IMR-90 (cell line): ENCODE measurements at regions not wholly inside any gene's neighbourhood (a gene's known extent, or its start where the extent isn't known, plus 50 kb on each side); places are given as distances from the start of the nearest gene placed in this dataset.

ENCODE experiments used
- ATAC-seq: fragments of 200-7000 bp; cut with Tn5 transposase; 2 replicates; pipeline ENCODE4 v1.9.1; 2020; ENCODE audit warnings: low read depth, mild to moderate bottlenecking, moderate library complexity
- BruUV-seq: library from RNA; stranded (reverse); fragments of 400-500 nt; replicated peaks from 2 replicates; lab custom pipeline; 2021; lab: Mats Ljungman, UMichigan
- CTCF ChIA-PET: fragments of 300-600 bp; formaldehyde crosslinking; extraction: SDS; loops from one replicate; lab custom pipeline; 2021; ENCODE audit warnings: antibody characterized with exemption; lab: Yijun Ruan, JAX
- POLR2A ChIA-PET: fragments of 300-600 bp; sonication (Branson Sonifier 250); formaldehyde crosslinking; loops from one replicate; lab custom pipeline; 2022; ENCODE audit warnings: antibody characterized with exemption; ENCODE audit not compliant: unreplicated experiment; lab: Charles Lee
- DNase-seq: peaks from one replicate; pipeline ENCODE4 v3.0.0; 2013
- H2AFZ ChIP-seq: replicated peaks from 2 replicates; pipeline ENCODE3; 2013; ENCODE audit warnings: low read length, mild to moderate bottlenecking; ENCODE audit not compliant: poor library complexity
- H2AK5ac ChIP-seq: 2 replicates; pipeline ENCODE4 v1.6.1; 2013; ENCODE audit warnings: low read depth, low read length, inconsistent platforms
- H2AK9ac ChIP-seq: replicated peaks from 2 replicates; pipeline ENCODE3; 2013; ENCODE audit warnings: mild to moderate bottlenecking, low read depth, low read length, moderate library complexity; ENCODE audit not compliant: poor library complexity
- H2BK120ac ChIP-seq: 2 replicates; pipeline ENCODE4 v1.6.1; 2013; ENCODE audit warnings: low read depth, low read length, inconsistent platforms
- H2BK15ac ChIP-seq: 3 replicates; pipeline ENCODE4 v1.6.1; 2013; ENCODE audit warnings: low read depth, low read length, inconsistent platforms
- H2BK20ac ChIP-seq: 2 replicates; pipeline ENCODE4 v1.6.1; 2013; ENCODE audit warnings: low read depth, mild to moderate bottlenecking, inconsistent platforms, low read length, moderate library complexity
- H2BK5ac ChIP-seq: 2 replicates; pipeline ENCODE4 v1.6.1; 2013; ENCODE audit warnings: mild to moderate bottlenecking, low read depth, low read length, inconsistent platforms; ENCODE audit not compliant: poor library complexity, severe bottlenecking
- H3K14ac ChIP-seq: replicated peaks from 2 replicates; pipeline ENCODE4 v1.6.1; 2013; ENCODE audit warnings: low read depth, low read length, inconsistent platforms
- H3K18ac ChIP-seq: 2 replicates; pipeline ENCODE4 v1.6.1; 2013; ENCODE audit warnings: low read depth, low read length, control low read depth
- H3K23ac ChIP-seq: 2 replicates; pipeline ENCODE4 v1.6.1; 2013; ENCODE audit warnings: low read depth, low read length, inconsistent platforms
- H3K27ac ChIP-seq: 2 replicates; pipeline ENCODE4 v1.5.1; 2013; ENCODE audit warnings: mild to moderate bottlenecking, control low read depth, low read length; ENCODE audit not compliant: insufficient read depth
- H3K27me3 ChIP-seq: 2 replicates; pipeline ENCODE4 v1.6.1; 2013; ENCODE audit warnings: low read length; ENCODE audit not compliant: control insufficient read depth, insufficient read depth
- H3K36me3 ChIP-seq: 2 replicates; pipeline ENCODE4 v1.6.1; 2013; ENCODE audit warnings: low read length, mixed read lengths; ENCODE audit not compliant: control insufficient read depth, insufficient read depth
- H3K4ac ChIP-seq: 2 replicates; pipeline ENCODE4 v1.6.1; 2013; ENCODE audit warnings: low read depth, low read length, inconsistent platforms
- H3K4me1 ChIP-seq: 2 replicates; pipeline ENCODE4 v1.6.1; 2013; ENCODE audit warnings: low read length, mixed read lengths; ENCODE audit not compliant: control insufficient read depth, insufficient read depth
- H3K4me2 ChIP-seq: 2 replicates; pipeline ENCODE4 v1.6.1; 2013; ENCODE audit warnings: low read depth, mild to moderate bottlenecking, control low read depth, low read length, moderate library complexity
- H3K4me3 ChIP-seq: 2 replicates; pipeline ENCODE4 v1.5.1; 2013; ENCODE audit warnings: low read depth, mild to moderate bottlenecking, control low read depth, low read length, moderate library complexity; ENCODE audit not compliant: insufficient read depth
- H3K56ac ChIP-seq: 2 replicates; pipeline ENCODE4 v1.6.1; 2013; ENCODE audit warnings: low read length, inconsistent platforms; ENCODE audit not compliant: insufficient read depth; ENCODE audit errors: extremely low read depth
- H3K79me1 ChIP-seq, 2 experiments: 2 replicates each; pipeline ENCODE4 v1.6.1; 2013; ENCODE audit warnings: low read length in 2 of 2, inconsistent platforms in 1 of 2, low read depth in 1 of 2
- H3K9ac ChIP-seq: 2 replicates; pipeline ENCODE4 v1.6.1; 2013; ENCODE audit warnings: low read depth, low read length, control low read depth
- H3K9me1 ChIP-seq: 2 replicates; pipeline ENCODE4 v1.6.1; 2013; ENCODE audit warnings: low read length, inconsistent platforms; ENCODE audit not compliant: insufficient read depth
- H3K9me3 ChIP-seq: 2 replicates; pipeline ENCODE4 v1.6.1; 2013; ENCODE audit warnings: low read length; ENCODE audit not compliant: control insufficient read depth, insufficient read depth
- H4K20me1 ChIP-seq: 2 replicates; pipeline ENCODE4 v1.6.1; 2013; ENCODE audit warnings: low read length, inconsistent platforms; ENCODE audit not compliant: insufficient read depth
- H4K5ac ChIP-seq: 2 replicates; pipeline ENCODE4 v1.6.1; 2013; ENCODE audit warnings: mild to moderate bottlenecking, low read depth, low read length, control low read depth
- H4K8ac ChIP-seq, 2 experiments: 2 replicates each; pipeline ENCODE4 v1.6.1; 2013; ENCODE audit warnings: low read depth in 2 of 2, low read length in 2 of 2, control low read depth in 1 of 2, inconsistent platforms in 1 of 2
- H4K91ac ChIP-seq: 2 replicates; pipeline ENCODE4 v1.6.1; 2013; ENCODE audit warnings: low read depth, low read length, inconsistent platforms; ENCODE audit not compliant: insufficient read depth
- CEBPB ChIP-seq: IDR thresholded peaks from 2 replicates; pipeline ENCODE4 v1.6.1; 2012; ENCODE audit warnings: low read depth, low read length, improper control_type of control experiment
- CHD1 ChIP-seq: IDR thresholded peaks from 2 replicates; pipeline ENCODE4 v1.6.1; 2012; ENCODE audit warnings: low read depth, low read length, improper control_type of control experiment
- CTCF ChIP-seq: conservative IDR thresholded peaks from 2 replicates; pipeline ENCODE4 v1.5.1; 2012; ENCODE audit warnings: mild to moderate bottlenecking, low read depth, low read length, improper control_type of control experiment
- ELK1 ChIP-seq: fragments of 150-350 bp; IDR thresholded peaks from 2 replicates; pipeline ENCODE4 v1.6.1; 2016; ENCODE audit warnings: low read depth, mild to moderate bottlenecking, low read length, moderate library complexity, borderline replicate concordance
- MAFK ChIP-seq: IDR thresholded peaks from 2 replicates; pipeline ENCODE4 v1.6.1; 2012; ENCODE audit warnings: low read depth, low read length, improper control_type of control experiment
- MAZ ChIP-seq: IDR thresholded peaks from 2 replicates; pipeline ENCODE4 v1.6.1; 2012; ENCODE audit warnings: low read depth, mild to moderate bottlenecking, low read length, improper control_type of control experiment, moderate library complexity, borderline replicate concordance
- MXI1 ChIP-seq: IDR thresholded peaks from 2 replicates; pipeline ENCODE4 v1.6.1; 2012; ENCODE audit warnings: low read depth, mild to moderate bottlenecking, low read length, moderate library complexity, borderline replicate concordance
- NFE2L2 ChIP-seq: fragments of 150-350 bp; IDR thresholded peaks from 2 replicates; pipeline ENCODE4 v1.6.1; 2016; ENCODE audit warnings: low read depth, mild to moderate bottlenecking, low read length
- POLR2A ChIP-seq: IDR thresholded peaks from 2 replicates; pipeline ENCODE4 v1.6.1; 2012; ENCODE audit warnings: mild to moderate bottlenecking, low read depth, low read length
- RAD21 ChIP-seq: IDR thresholded peaks from 2 replicates; pipeline ENCODE4 v1.6.1; 2012; ENCODE audit warnings: low read length, improper control_type of control experiment
- RFX5 ChIP-seq: IDR thresholded peaks from 2 replicates; pipeline ENCODE4 v1.8.0; 2012; ENCODE audit warnings: low read depth, mild to moderate bottlenecking, low read length, moderate library complexity
- SMC3 ChIP-seq: fragments of 150-350 bp; IDR thresholded peaks from 2 replicates; pipeline ENCODE4 v1.6.1; 2016; ENCODE audit warnings: low read depth, mild to moderate bottlenecking, antibody characterized with exemption, low read length, moderate library complexity
- USF2 ChIP-seq: fragments of 150-350 bp; IDR thresholded peaks from 2 replicates; pipeline ENCODE4 v1.6.1; 2017; ENCODE audit warnings: mild to moderate bottlenecking, antibody characterized with exemption, low read length, low read depth
- dilution Hi-C: fragments of 300-500 bp; cut with HindIII; formaldehyde crosslinking; loops from one replicate; pipeline ENCODE4 v1.14.3; 2018; ENCODE audit warnings: low sequenced_read_pairs; ENCODE audit not compliant: unreplicated experiment
- in situ Hi-C: fragments of 300-500 bp; cut with MboI; formaldehyde crosslinking; loops from 3 replicates; pipeline ENCODE4 v1.14.3; 2019; ENCODE audit warnings: low sequenced_read_pairs, inconsistent platforms, mixed read lengths
- intact Hi-C: fragments of 100-400 bp; cut with micrococcal nuclease; formaldehyde crosslinking; loops from 2 replicates; pipeline ENCODE4 v1.10.0; 2022

- H4K8ac ChIP-seq: no peak overlapping the region
- H2BK120ac ChIP-seq: no peak overlapping the region
- POLR2A ChIA-PET: no interaction called here
Measured at GRCh38 chr3:159480046-159480445, 508.6 kb upstream of the IL12A start.

More at GRCh38 chr3:159480046-159480445, 508.6 kb upstream of the IL12A start:
- Histone ChIP-seq H2BK20ac (no peak overlapping the region), H3K56ac (no peak overlapping the region), H3K9me1 (no peaks in the 10 kb centered on the region), H3K9ac (no peak overlapping the region), H4K20me1 (no peaks in the 10 kb centered on the region), H3K4me1 (no peaks in the 10 kb centered on the region), H2AFZ (no peak overlapping the region), H3K23ac (no peak overlapping the region), H3K14ac (no peak overlapping the region), H3K79me1 (no peaks in the 10 kb centered on the region), H4K91ac (no peak overlapping the region), H3K4me2 (no peak overlapping the region), H2BK5ac (no peak overlapping the region), H3K27me3 (peaks cover 5% of the 10 kb centered on the region; the same call in 1 of the 2 replicates), H3K4me3 (no peak overlapping the region), H2AK9ac (no peak overlapping the region), H3K9me3 (no peaks in the 10 kb centered on the region), H3K36me3 (no peaks in the 10 kb centered on the region), H3K18ac (no peak overlapping the region), H2AK5ac (no peak overlapping the region), H2BK15ac (no peak overlapping the region), H3K4ac (no peak overlapping the region), H4K5ac (no peak overlapping the region), H3K27ac (no peak overlapping the region)
- TF ChIP-seq MAFK (no peak), SMC3 (no peak), NFE2L2 (no peak), ELK1 (no peak), CHD1 (no peak), MXI1 (no peak), RFX5 (no peak), POLR2A (no peak), CEBPB (no peak), RAD21 (no peak), MAZ (no peak), USF2 (no peak), CTCF (no peak)
- CTCF ChIA-PET: no interaction called here
- intact Hi-C loops (no loop called here), in situ Hi-C loops (no loop called here), dilution Hi-C loops (no loop called here)
- ATAC-seq (no peak), DNase-seq (no peak)
- no TSS peak for BruUV-seq
